Breast epithelium (tissue), 3 donors: ENCODE measurements at regions not wholly inside any gene's neighbourhood (a gene's known extent, or its start where the extent isn't known, plus 50 kb on each side); places are given as distances from the start of the nearest gene placed in this dataset.

Experiments
- POLR2A ChIP-seq: fragments of 450-650 bp; IDR thresholded peaks from one replicate; pipeline ENCODE4 v1.6.1; 2016; ENCODE audit warnings: antibody characterized with exemption, mild to moderate bottlenecking, moderate library complexity
- POLR2AphosphoS5 ChIP-seq, 3 donors: sonication (generic); formaldehyde crosslinking; IDR thresholded peaks; one replicate each; pipeline ENCODE4 v1.6.1; 2017; ENCODE audit warnings: antibody characterized with exemption in 3 of 3
- TF ChIP-seq, protein P1 (sequence below), 3 donors: fragments of 450-650 bp; IDR thresholded peaks; one replicate each; pipeline ENCODE4 v1.5.1; 2016 to 2017; ENCODE audit warnings: antibody characterized with exemption in 3 of 3, mild to moderate bottlenecking in 3 of 3, moderate library complexity in 3 of 3

DNA sequence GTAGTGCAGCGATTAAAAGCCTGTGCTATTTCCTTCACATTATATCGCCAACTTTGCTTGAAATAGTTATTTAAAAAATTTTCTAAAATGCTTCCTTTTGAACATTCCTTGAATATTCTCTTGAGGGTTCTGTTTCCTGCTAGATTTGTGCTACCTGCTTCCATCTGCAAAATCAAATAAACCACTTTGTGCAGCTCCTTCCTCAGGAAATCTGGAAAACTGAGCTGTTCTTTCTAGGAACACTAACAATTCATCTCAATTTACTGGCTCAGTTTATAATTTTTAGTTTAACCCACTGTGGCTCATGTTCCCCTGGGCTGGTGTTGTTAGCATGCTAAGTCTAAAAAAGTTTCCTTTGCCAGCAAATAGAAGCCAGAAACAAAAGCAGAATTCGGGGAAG is 88.1 kb upstream of the LCORL start:
- TF ChIP-seq, protein P1, sequence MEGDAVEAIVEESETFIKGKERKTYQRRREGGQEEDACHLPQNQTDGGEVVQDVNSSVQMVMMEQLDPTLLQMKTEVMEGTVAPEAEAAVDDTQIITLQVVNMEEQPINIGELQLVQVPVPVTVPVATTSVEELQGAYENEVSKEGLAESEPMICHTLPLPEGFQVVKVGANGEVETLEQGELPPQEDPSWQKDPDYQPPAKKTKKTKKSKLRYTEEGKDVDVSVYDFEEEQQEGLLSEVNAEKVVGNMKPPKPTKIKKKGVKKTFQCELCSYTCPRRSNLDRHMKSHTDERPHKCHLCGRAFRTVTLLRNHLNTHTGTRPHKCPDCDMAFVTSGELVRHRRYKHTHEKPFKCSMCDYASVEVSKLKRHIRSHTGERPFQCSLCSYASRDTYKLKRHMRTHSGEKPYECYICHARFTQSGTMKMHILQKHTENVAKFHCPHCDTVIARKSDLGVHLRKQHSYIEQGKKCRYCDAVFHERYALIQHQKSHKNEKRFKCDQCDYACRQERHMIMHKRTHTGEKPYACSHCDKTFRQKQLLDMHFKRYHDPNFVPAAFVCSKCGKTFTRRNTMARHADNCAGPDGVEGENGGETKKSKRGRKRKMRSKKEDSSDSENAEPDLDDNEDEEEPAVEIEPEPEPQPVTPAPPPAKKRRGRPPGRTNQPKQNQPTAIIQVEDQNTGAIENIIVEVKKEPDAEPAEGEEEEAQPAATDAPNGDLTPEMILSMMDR (IDR thresholded peaks at IDR 0.05) = no peak
- no peak for TF ChIP-seq POLR2A
- no peak for TF ChIP-seq POLR2AphosphoS5 (IDR thresholded peaks at IDR 0.05)
